Transverse colon (tissue), 4 donors: ENCODE measurements at regions not wholly inside any gene's neighbourhood (a gene's known extent, or its start where the extent isn't known, plus 50 kb on each side); places are given as distances from the start of the nearest gene placed in this dataset.

Source experiments
- DNase-seq: peaks from one replicate; pipeline ENCODE4 v3.0.0-alpha.2; 2019
- H3K27ac ChIP-seq, 4 donors: fragments of 200-600 bp; sonication (generic); 2 replicates each; pipeline ENCODE4 v1.5.1; 2016 to 2018; ENCODE audit warnings: inconsistent platforms in 4 of 4
- H3K27me3 ChIP-seq: fragments of 200-600 bp; sonication (generic); 2 replicates; pipeline ENCODE4 v1.5.1; 2017; ENCODE audit warnings: inconsistent platforms
- H3K36me3 ChIP-seq, 4 donors: fragments of 200-600 bp; sonication (generic); 2 replicates each; pipeline ENCODE4 v1.5.1; 2017 to 2019; ENCODE audit warnings: inconsistent platforms in 4 of 4
- H3K4me1 ChIP-seq, 4 donors: fragments of 200-600 bp; sonication (generic); 2 replicates each; pipeline ENCODE4 v1.5.1; 2017 to 2020; ENCODE audit warnings: inconsistent platforms in 4 of 4
- H3K4me3 ChIP-seq, 4 donors: fragments of 200-600 bp; sonication (generic); 1 replicate in 1 of 4; 2 replicates in 3 of 4; pipeline versions ENCODE4 v1.5.1 to v1.6.1; 2017 to 2019; ENCODE audit warnings: inconsistent platforms in 4 of 4
- H3K9me3 ChIP-seq, 2 donors: fragments of 200-600 bp; sonication (generic); 2 replicates each; pipeline ENCODE4 v1.5.1; 2017 to 2019; ENCODE audit warnings: inconsistent platforms in 2 of 2
- CTCF ChIP-seq, 5 experiments: fragments of 200-600 bp in 3 of 5; fragments of 450-650 bp in 2 of 5; sonication (generic) in 3 of 5; IDR thresholded peaks; 1 replicate in 2 of 5; 2 replicates in 3 of 5; pipeline ENCODE4 v1.5.1; 2016 to 2017; ENCODE audit warnings: antibody characterized with exemption in 5 of 5, inconsistent platforms in 3 of 5, mild to moderate bottlenecking in 2 of 5, moderate library complexity in 1 of 5
- EP300 ChIP-seq: sonication (generic); formaldehyde crosslinking; IDR thresholded peaks from one replicate; pipeline ENCODE4 v1.6.1; 2017; ENCODE audit warnings: antibody characterized with exemption, low read depth
- POLR2A ChIP-seq: fragments of 450-650 bp; IDR thresholded peaks from one replicate; pipeline ENCODE4 v1.6.1; 2016; ENCODE audit warnings: antibody characterized with exemption, mild to moderate bottlenecking, moderate library complexity
- POLR2AphosphoS5 ChIP-seq, 3 donors: sonication (generic); formaldehyde crosslinking; IDR thresholded peaks; one replicate each; pipeline ENCODE4 v1.6.1; 2016; ENCODE audit warnings: antibody characterized with exemption in 3 of 3
- WGBS, 2 donors: methylation state at CpG; one replicate each; pipeline ENCODE4 v1.1.5; 2018; ENCODE audit warnings: low coverage in 1 of 2; 5-methylcytosine and 5-hydroxymethylcytosine counted together
- in situ Hi-C, 4 donors: fragments of 200-750 bp; cut with MboI; loops; one replicate each; pipeline versions ENCODE4 v1.15.0 to v1.15.1; 2017; ENCODE audit warnings: low sequenced_read_pairs in 3 of 4, low pct_ligation_motif_present in 1 of 4, low pct_unique_long_range_greater_than_20kb in 1 of 4
- intact Hi-C: fragments of 100-400 bp; cut with DNase I; formaldehyde crosslinking; loops from one replicate; pipeline ENCODE4 v1.15.1; 2023; ENCODE audit warnings: low total_unique reads

GRCh38 chr13:76720416-76720815 lies 165.8 kb downstream of the KCTD12 start:
- TF ChIP-seq EP300 (no peak), CTCF (IDR thresholded peaks at IDR 0.05) (no peak), POLR2A (no peak)
- H3K27ac ChIP-seq: no peak overlapping the region
- H3K4me3 ChIP-seq: no peak overlapping the region
- H3K36me3 ChIP-seq: no peaks in the 10 kb centered on the region
- in situ Hi-C loops (no loop called here), intact Hi-C loops (no loop called here)
- H3K4me1 ChIP-seq: peaks cover 0 to 7% (median 3%) of the 10 kb centered on the region in 4 donors
- no peaks in the 10 kb centered on the region for H3K27me3 ChIP-seq
- WGBS, 2 donors: 100% methylated on average over 1 of the region's 1 CpG
- H3K9me3 ChIP-seq: no peaks in the 10 kb centered on the region
- DNase-seq: no peak

GRCh38 chr13:76719955-76720354 lies 166.2 kb downstream of the KCTD12 start:
- Histone ChIP-seq H3K36me3 (no peaks in the 10 kb centered on the region), H3K27me3 (no peaks in the 10 kb centered on the region), H3K4me3 (no peak overlapping the region), H3K4me1 (peaks cover 0 to 6% (median 3%) of the 10 kb centered on the region in 4 donors), H3K9me3 (no peaks in the 10 kb centered on the region), H3K27ac (no peak overlapping the region)
- TF ChIP-seq POLR2AphosphoS5 (IDR thresholded peaks at IDR 0.05) (no peak), POLR2A (no peak), EP300 (no peak), CTCF (IDR thresholded peaks at IDR 0.05) (no peak)
- intact Hi-C loops: no loop called here
- DNase-seq: no peak
- whole genome bisulfite sequencing, 2 donors: 88 to 90% methylated on average over 2 of the region's 2 CpGs
- in situ Hi-C loops: no loop called here

- no peak overlapping the region for H3K4me3 ChIP-seq
- TF ChIP-seq EP300 (no peak), POLR2AphosphoS5 (IDR thresholded peaks at IDR 0.05) (no peak), CTCF (IDR thresholded peaks at IDR 0.05) (no peak), POLR2A (no peak)
- no peak for DNase-seq
- no peaks in the 10 kb centered on the region for H3K27me3 ChIP-seq
- in situ Hi-C loops (no loop called here), intact Hi-C loops (no loop called here)
- H3K27ac ChIP-seq: no peak overlapping the region
- no peaks in the 10 kb centered on the region for H3K9me3 ChIP-seq
- no peaks in the 10 kb centered on the region for H3K4me1 ChIP-seq
- WGBS, 2 donors: 13 to 48% methylated on average over 1 of the region's 1 CpG
- no peaks in the 10 kb centered on the region for H3K36me3 ChIP-seq
These were observed 169.1 kb downstream of the KCTD12 start for GRCh38 chr13:76717092-76717491.

- Histone ChIP-seq H3K9me3 (no peaks in the 10 kb centered on the region), H3K36me3 (no peaks in the 10 kb centered on the region), H3K27ac (no peak overlapping the region), H3K27me3 (no peaks in the 10 kb centered on the region), H3K4me1 (peaks cover 0 to 8% (median 2%) of the 10 kb centered on the region in 4 donors), H3K4me3 (no peak overlapping the region)
- in situ Hi-C loops (no loop called here), intact Hi-C loops (no loop called here)
- TF ChIP-seq CTCF (IDR thresholded peaks at IDR 0.05) (no peak), POLR2A (no peak), EP300 (no peak), POLR2AphosphoS5 (IDR thresholded peaks at IDR 0.05) (no peak)
- DNase-seq: no peak
- WGBS, 2 donors: 81 to 89% methylated on average over 5 of the region's 5 CpGs
These were observed 170.6 kb downstream of the KCTD12 start for GRCh38 chr13:76715621-76716020.
